ENCODE measurements at regions not wholly inside any gene's neighbourhood (a gene's known extent, or its start where the extent isn't known, plus 50 kb on each side); places are given as distances from the start of the nearest gene placed in this dataset.

GRCh38 chr9:79129865-79130480 is 441.8 kb upstream of the TLE4 start:
- TF ChIP-seq, protein P1, sequence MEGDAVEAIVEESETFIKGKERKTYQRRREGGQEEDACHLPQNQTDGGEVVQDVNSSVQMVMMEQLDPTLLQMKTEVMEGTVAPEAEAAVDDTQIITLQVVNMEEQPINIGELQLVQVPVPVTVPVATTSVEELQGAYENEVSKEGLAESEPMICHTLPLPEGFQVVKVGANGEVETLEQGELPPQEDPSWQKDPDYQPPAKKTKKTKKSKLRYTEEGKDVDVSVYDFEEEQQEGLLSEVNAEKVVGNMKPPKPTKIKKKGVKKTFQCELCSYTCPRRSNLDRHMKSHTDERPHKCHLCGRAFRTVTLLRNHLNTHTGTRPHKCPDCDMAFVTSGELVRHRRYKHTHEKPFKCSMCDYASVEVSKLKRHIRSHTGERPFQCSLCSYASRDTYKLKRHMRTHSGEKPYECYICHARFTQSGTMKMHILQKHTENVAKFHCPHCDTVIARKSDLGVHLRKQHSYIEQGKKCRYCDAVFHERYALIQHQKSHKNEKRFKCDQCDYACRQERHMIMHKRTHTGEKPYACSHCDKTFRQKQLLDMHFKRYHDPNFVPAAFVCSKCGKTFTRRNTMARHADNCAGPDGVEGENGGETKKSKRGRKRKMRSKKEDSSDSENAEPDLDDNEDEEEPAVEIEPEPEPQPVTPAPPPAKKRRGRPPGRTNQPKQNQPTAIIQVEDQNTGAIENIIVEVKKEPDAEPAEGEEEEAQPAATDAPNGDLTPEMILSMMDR (IDR thresholded peaks at IDR 0.05; ENCODE audit: borderline replicate concordance, control extremely low read depth, extremely low read depth, insufficient read depth, missing control alignments), result no peak
- in situ Hi-C loops (cut with MboI; ENCODE audit: low sequenced_read_pairs, unreplicated experiment), result no loop called here
- no peak for DNase-seq (ENCODE audit: low spot score)

DNA sequence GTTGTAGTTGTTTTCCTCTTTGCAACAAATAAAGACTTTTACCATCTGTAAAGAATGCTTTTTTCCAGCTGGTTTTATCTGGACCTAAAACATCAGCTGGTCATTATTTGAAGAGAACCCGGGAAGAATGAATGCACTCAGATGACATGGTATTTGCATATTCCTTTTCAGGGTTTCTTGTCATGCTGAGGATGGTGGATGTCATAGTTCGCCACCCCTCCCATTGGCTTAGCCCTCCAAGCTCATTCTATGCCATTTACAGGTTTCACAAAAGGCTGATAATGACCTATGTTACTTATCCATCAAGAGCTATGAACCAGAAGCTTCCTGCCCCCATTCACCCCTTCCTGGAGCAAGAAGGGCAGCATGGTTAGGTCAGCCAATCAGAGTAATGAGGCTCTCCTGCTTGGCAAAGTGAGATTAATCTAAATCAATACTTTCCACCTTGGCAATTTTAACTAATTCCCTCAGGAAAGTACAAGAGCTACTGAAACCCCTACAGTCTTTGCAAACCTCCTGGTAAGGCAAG is 440.5 kb upstream of the TLE4 start:
- TF ChIP-seq, protein P1 (IDR thresholded peaks at IDR 0.05; ENCODE audit: borderline replicate concordance, control extremely low read depth, extremely low read depth, insufficient read depth, missing control alignments), result no peak
- DNase-seq (ENCODE audit: low spot score), result no peak
- in situ Hi-C loops (cut with MboI; ENCODE audit: low sequenced_read_pairs, unreplicated experiment), result no loop called here

- TF ChIP-seq, protein P1 (IDR thresholded peaks at IDR 0.05; ENCODE audit: borderline replicate concordance, control extremely low read depth, extremely low read depth, insufficient read depth, missing control alignments), result no peak
- in situ Hi-C loops (cut with MboI; ENCODE audit: low sequenced_read_pairs, unreplicated experiment), result no loop called here
- no peak for DNase-seq (ENCODE audit: low spot score)
Measured at GRCh38 chr9:79131824-79132377, 439.9 kb upstream of the TLE4 start.

DNA sequence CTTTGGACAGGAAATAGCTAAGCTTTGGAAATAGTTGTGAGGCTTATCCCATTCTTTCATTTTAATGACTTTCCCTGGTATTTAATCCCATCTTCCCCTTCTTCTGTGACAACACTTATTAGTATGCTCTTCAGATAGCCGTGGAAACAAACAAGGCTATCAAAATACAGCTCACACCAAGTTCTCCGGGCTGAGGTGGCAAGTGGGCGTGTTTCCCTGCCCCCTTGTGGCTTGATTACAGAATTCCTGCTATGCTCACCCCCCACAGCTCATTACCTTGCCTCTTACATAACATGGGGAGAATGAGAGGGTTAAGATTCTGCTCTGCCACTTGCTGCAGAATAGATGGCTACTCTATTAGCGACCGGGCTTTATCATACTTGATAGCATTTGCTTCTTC is 437.1 kb upstream of the TLE4 start:
- in situ Hi-C loops (cut with MboI; ENCODE audit: low sequenced_read_pairs, unreplicated experiment), result no loop called here
- TF ChIP-seq, protein P1 (IDR thresholded peaks at IDR 0.05; ENCODE audit: borderline replicate concordance, control extremely low read depth, extremely low read depth, insufficient read depth, missing control alignments), result no peak
- DNase-seq (ENCODE audit: low spot score), result no peak

DNA sequence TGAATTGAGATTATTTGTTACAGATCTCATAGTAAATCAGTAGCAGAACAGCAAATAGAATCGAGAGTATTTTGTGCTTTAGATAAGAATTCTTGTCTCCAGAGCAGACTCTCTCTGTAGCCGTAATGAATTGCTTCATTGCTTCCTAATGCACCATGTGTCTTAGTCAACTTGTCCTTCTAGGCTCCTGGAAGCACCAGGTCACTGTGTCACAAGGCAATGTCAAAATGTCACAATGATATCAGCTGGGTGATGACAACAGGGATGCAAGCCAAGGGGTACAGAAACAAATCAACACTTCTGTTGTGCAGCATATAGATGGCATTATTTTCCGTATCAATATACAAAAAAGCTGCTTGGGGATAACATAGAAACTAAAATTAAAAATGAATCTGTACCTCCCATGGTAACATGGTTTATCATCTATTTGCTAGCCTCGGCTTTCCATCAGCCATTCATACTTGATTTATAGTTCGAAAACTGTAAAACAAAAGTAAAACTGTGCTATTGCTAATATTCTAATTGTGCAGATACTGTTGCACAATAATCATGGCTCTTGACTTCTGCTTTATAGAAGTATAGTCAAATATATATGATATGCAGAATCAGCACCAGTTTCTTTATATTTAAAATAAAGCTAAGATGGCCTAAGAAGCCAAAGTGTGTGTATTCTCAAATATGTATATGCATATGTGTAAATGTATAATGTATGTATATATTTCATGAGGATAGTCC is 435.9 kb upstream of the TLE4 start:
- TF ChIP-seq, protein P1 (IDR thresholded peaks at IDR 0.05; ENCODE audit: borderline replicate concordance, control extremely low read depth, extremely low read depth, insufficient read depth, missing control alignments), result no peak
- in situ Hi-C loops (cut with MboI; ENCODE audit: low sequenced_read_pairs, unreplicated experiment), result no loop called here
- no peak for DNase-seq (ENCODE audit: low spot score)

DNA sequence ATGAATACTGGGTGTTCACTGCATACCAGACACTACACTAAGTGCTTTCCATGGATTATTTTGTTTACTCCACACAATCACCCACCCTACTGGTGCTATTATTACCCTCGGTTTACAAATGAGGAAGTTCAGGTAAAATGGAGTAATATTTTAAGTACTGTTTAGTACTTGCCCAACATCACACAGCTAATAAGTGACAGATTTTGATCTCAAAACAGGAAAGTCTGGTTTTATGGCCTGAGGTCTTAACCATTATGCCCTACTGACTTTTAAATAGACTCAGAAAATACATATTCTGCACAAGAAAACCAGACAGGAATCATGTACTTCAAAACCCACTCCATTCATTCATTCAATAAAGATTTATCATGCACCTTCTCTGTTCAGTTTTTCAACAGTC is 431.0 kb upstream of the TLE4 start:
- in situ Hi-C loops (cut with MboI; ENCODE audit: low sequenced_read_pairs, unreplicated experiment), result no loop called here
- no peak for DNase-seq (ENCODE audit: low spot score)
- TF ChIP-seq, protein P1 (IDR thresholded peaks at IDR 0.05; ENCODE audit: borderline replicate concordance, control extremely low read depth, extremely low read depth, insufficient read depth, missing control alignments), result no peak
